ENCODE measurements at regions not wholly inside any gene's neighbourhood (a gene's known extent, or its start where the extent isn't known, plus 50 kb on each side); places are given as distances from the start of the nearest gene placed in this dataset.
"Not testable (repeated sequence)": the region's sequence is repeated elsewhere in the genome, so short reads cannot be mapped to it uniquely, and the experiment has no call there.

GRCh38 chr2:59761966-59762365 is 791.5 kb downstream of the BCL11A start:
- DNase-seq, result peak; percentile 7

- no peak for DNase-seq
These were observed 797.3 kb downstream of the BCL11A start for GRCh38 chr2:59756150-59756549.

- DNase-seq, result peak; percentile 35
These were observed 799.3 kb downstream of the BCL11A start for GRCh38 chr2:59754011-59754735.

- DNase-seq, result no peak
These were observed 800.9 kb downstream of the BCL11A start for GRCh38 chr2:59752512-59752911.

- no peak for DNase-seq
These were observed 801.4 kb downstream of the BCL11A start for GRCh38 chr2:59752071-59752470.

GRCh38 chr2:59751214-59751613 is 802.2 kb downstream of the BCL11A start:
- not testable (repeated sequence) for DNase-seq

GRCh38 chr2:59746291-59746690 is 807.2 kb downstream of the BCL11A start:
- no peak for DNase-seq

GRCh38 chr2:59745085-59745484 is 808.4 kb downstream of the BCL11A start:
- no peak for DNase-seq

- no peak for DNase-seq
These were observed 809.0 kb downstream of the BCL11A start for GRCh38 chr2:59744436-59744835.

- DNase-seq, result no peak
These were observed 811.6 kb downstream of the BCL11A start for GRCh38 chr2:59741840-59742239.

GRCh38 chr2:59739166-59739565 is 814.3 kb downstream of the BCL11A start:
- DNase-seq, result no peak

GRCh38 chr2:59737299-59737698 is 816.2 kb downstream of the BCL11A start:
- DNase-seq, result peak; percentile 21

- DNase-seq, result no peak
These were observed 818.7 kb downstream of the BCL11A start for GRCh38 chr2:59734743-59735142.

GRCh38 chr2:59733970-59734369 is 819.5 kb downstream of the BCL11A start:
- no peak for DNase-seq

- no peak for DNase-seq
These were observed 819.9 kb downstream of the BCL11A start for GRCh38 chr2:59733567-59733930.

GRCh38 chr2:59732871-59733566 is 820.4 kb downstream of the BCL11A start:
- DNase-seq, result peak; percentile 64

GRCh38 chr2:59727121-59727590 is 826.3 kb downstream of the BCL11A start:
- no peak for DNase-seq

GRCh38 chr2:59726228-59727120 is 827.0 kb downstream of the BCL11A start:
- no peak for DNase-seq

GRCh38 chr2:59724746-59725145 is 828.7 kb downstream of the BCL11A start:
- DNase-seq, result no peak

GRCh38 chr2:59720296-59720866 is 833.1 kb downstream of the BCL11A start:
- DNase-seq, result no peak

- no peak for DNase-seq
These were observed 839.9 kb downstream of the BCL11A start for GRCh38 chr2:59713577-59713976.

GRCh38 chr2:59711121-59711520 is 842.3 kb downstream of the BCL11A start:
- DNase-seq, result no peak

- DNase-seq, result no peak
These were observed 846.7 kb downstream of the BCL11A start for GRCh38 chr2:59706729-59707128.

Measured in NCI-H82 (cell line).